OCI-LY7 (cell line): ENCODE measurements at regions not wholly inside any gene's neighbourhood (a gene's known extent, or its start where the extent isn't known, plus 50 kb on each side); places are given as distances from the start of the nearest gene placed in this dataset.
"Not testable (repeated sequence)": the region's sequence is repeated elsewhere in the genome, so short reads cannot be mapped to it uniquely, and the experiment has no call there.

Experiments used
- BruUV-seq: library from RNA; stranded (reverse); fragments of 400-500 nt; replicated peaks from 2 replicates; lab custom pipeline; 2021; lab: Mats Ljungman, UMichigan
- CTCF ChIA-PET: fragments of 300-600 bp; sonication (Branson Sonifier 250); formaldehyde crosslinking; loops from one replicate; lab custom pipeline; 2022; ENCODE audit warnings: antibody characterized with exemption; ENCODE audit not compliant: unreplicated experiment; lab: Charles Lee
- POLR2A ChIA-PET: fragments of 300-600 bp; sonication (Branson Sonifier 250); formaldehyde crosslinking; loops from one replicate; lab custom pipeline; 2022; ENCODE audit warnings: antibody characterized with exemption; lab: Charles Lee
- DNase-seq: peaks from one replicate; pipeline ENCODE4 v3.0.0-alpha.2; 2015; ENCODE audit warnings: low spot score
- H2AFZ ChIP-seq: fragments of 200-600 bp; sonication (generic), shearing (Covaris generic); 2 replicates; pipeline ENCODE4 v1.6.1; 2014; ENCODE audit warnings: mild to moderate bottlenecking, antibody characterized with exemption, low read length, moderate library complexity
- H3K27ac ChIP-seq: fragments of 200-600 bp; sonication (generic); 2 replicates; pipeline ENCODE4 v1.5.1; 2014; ENCODE audit warnings: mixed run types, low read depth, mild to moderate bottlenecking, moderate library complexity, low read length, inconsistent platforms; ENCODE audit not compliant: poor library complexity, severe bottlenecking
- H3K36me3 ChIP-seq: fragments of 200-600 bp; sonication (generic); 2 replicates; pipeline ENCODE4 v1.6.1; 2014; ENCODE audit warnings: mild to moderate bottlenecking, antibody characterized with exemption, low read length, moderate library complexity, mixed read lengths; ENCODE audit not compliant: insufficient read depth
- H3K4me1 ChIP-seq: fragments of 200-600 bp; sonication (generic); 2 replicates; pipeline ENCODE4 v1.5.1; 2014; ENCODE audit warnings: mild to moderate bottlenecking, low read length; ENCODE audit not compliant: insufficient read depth, poor library complexity, severe bottlenecking
- H3K4me2 ChIP-seq: fragments of 200-600 bp; sonication (generic); 2 replicates; pipeline ENCODE4 v1.6.1; 2014; ENCODE audit warnings: mild to moderate bottlenecking, low read length
- H3K4me3 ChIP-seq: fragments of 200-600 bp; sonication (generic); 2 replicates; pipeline ENCODE4 v1.5.1; 2014; ENCODE audit warnings: mild to moderate bottlenecking, low read depth, low read length; ENCODE audit not compliant: poor library complexity, severe bottlenecking
- H3K79me2 ChIP-seq: fragments of 200-600 bp; sonication (generic); 2 replicates; pipeline ENCODE4 v1.6.1; 2016; ENCODE audit warnings: low read depth, mild to moderate bottlenecking, low read length, moderate library complexity, mixed read lengths; ENCODE audit not compliant: insufficient read depth
- H3K9me2 ChIP-seq: fragments of 200-600 bp; sonication (generic); 2 replicates; pipeline ENCODE4 v1.6.1; 2016; ENCODE audit warnings: mild to moderate bottlenecking, low read length, mixed read lengths; ENCODE audit not compliant: insufficient read depth
- H3K9me3 ChIP-seq: fragments of 200-600 bp; sonication (generic); 2 replicates; pipeline ENCODE4 v1.6.1; 2014; ENCODE audit warnings: mild to moderate bottlenecking, mixed run types, low read length, mixed read lengths
- H4K20me1 ChIP-seq: fragments of 200-600 bp; sonication (generic); 2 replicates; pipeline ENCODE4 v1.6.1; 2014; ENCODE audit warnings: mild to moderate bottlenecking, antibody characterized with exemption, low read length, moderate library complexity, mixed read lengths; ENCODE audit not compliant: insufficient read depth
- CTCF ChIP-seq: fragments of 200-600 bp; sonication (generic); conservative IDR thresholded peaks from 2 replicates; pipeline ENCODE4 v1.5.1; 2014; ENCODE audit warnings: mild to moderate bottlenecking, antibody characterized with exemption, low read length, moderate library complexity, mixed read lengths
- EZH2phosphoT487 ChIP-seq: fragments of 200-600 bp; sonication (generic); IDR thresholded peaks from 2 replicates; pipeline ENCODE4 v1.6.1; 2018; ENCODE audit warnings: low read depth, borderline replicate concordance, mild to moderate bottlenecking, mixed run types, antibody characterized with exemption, low read length, moderate library complexity, mixed read lengths
- intact Hi-C: fragments of 100-400 bp; cut with micrococcal nuclease; formaldehyde crosslinking; loops from one replicate; pipeline ENCODE4 v1.10.0; 2022; ENCODE audit not compliant: unreplicated experiment

GRCh38 chr6:145278163-145278807 is 457.0 kb downstream of the EPM2A start:
- no peak for TF ChIP-seq CTCF
- no peak for TF ChIP-seq EZH2phosphoT487
- Histone ChIP-seq H2AFZ (no peak overlapping the region), H3K9me2 (no peaks in the 10 kb centered on the region), H3K27ac (no peak overlapping the region), H3K4me2 (no peak overlapping the region), H3K4me3 (no peak overlapping the region), H3K79me2 (no peaks in the 10 kb centered on the region), H3K36me3 (no peaks in the 10 kb centered on the region), H3K4me1 (no peaks in the 10 kb centered on the region), H4K20me1 (no peaks in the 10 kb centered on the region), H3K9me3 (no peaks in the 10 kb centered on the region)
- intact Hi-C loops: no loop called here
- ChIA-PET POLR2A (no interaction called here), CTCF (no interaction called here)
- no peak for DNase-seq
- BruUV-seq: no TSS peak

- intact Hi-C loops: no loop called here
- Histone ChIP-seq H2AFZ (no peak overlapping the region), H3K27ac (no peak overlapping the region), H3K4me2 (no peak overlapping the region), H3K4me3 (no peak overlapping the region), H3K4me1 (no peaks in the 10 kb centered on the region), H3K9me3 (no peaks in the 10 kb centered on the region), H4K20me1 (no peaks in the 10 kb centered on the region), H3K9me2 (no peaks in the 10 kb centered on the region), H3K36me3 (no peaks in the 10 kb centered on the region), H3K79me2 (no peaks in the 10 kb centered on the region)
- TF ChIP-seq CTCF (no peak), EZH2phosphoT487 (no peak)
- ChIA-PET CTCF (no interaction called here), POLR2A (interaction anchor here (0.7 to 1.1 kb wide), 2 partner anchors 32 to 431 kb away, joined by 3 to 4 read pairs; no protein-coding TSS in a partner anchor)
- DNase-seq: no peak
- no TSS peak for BruUV-seq
Observed at GRCh38 chr6:145279551-145279950, 455.8 kb downstream of the EPM2A start.

- no peaks in the 10 kb centered on the region for H3K36me3 ChIP-seq
- no peaks in the 10 kb centered on the region for H3K9me3 ChIP-seq
- no TSS peak for BruUV-seq
- no peaks in the 10 kb centered on the region for H3K79me2 ChIP-seq
- H3K9me2 ChIP-seq: no peaks in the 10 kb centered on the region
- no peak for DNase-seq
- H3K4me3 ChIP-seq: no peak overlapping the region
- CTCF ChIA-PET: no interaction called here
- no peak overlapping the region for H3K4me2 ChIP-seq
- no peak overlapping the region for H2AFZ ChIP-seq
- intact Hi-C loops: no loop called here
- no peaks in the 10 kb centered on the region for H3K4me1 ChIP-seq
- no peak overlapping the region for H3K27ac ChIP-seq
- no peaks in the 10 kb centered on the region for H4K20me1 ChIP-seq
- POLR2A ChIA-PET: interaction anchor here (0.7 kb wide), 1 partner anchor 431 kb away, joined by 3 read pairs; no protein-coding TSS in a partner anchor
- TF ChIP-seq CTCF (no peak), EZH2phosphoT487 (no peak)
Observed at GRCh38 chr6:145279993-145280392, 455.3 kb downstream of the EPM2A start.

- H2AFZ ChIP-seq, H3K36me3 ChIP-seq, H3K9me2 ChIP-seq, DNase-seq, H3K4me3 ChIP-seq, BruUV-seq, CTCF ChIA-PET, intact Hi-C loops, H3K27ac ChIP-seq, H3K9me3 ChIP-seq, H3K4me1 ChIP-seq, POLR2A ChIA-PET, H3K4me2 ChIP-seq, H3K79me2 ChIP-seq, H4K20me1 ChIP-seq: not testable (repeated sequence)
Observed at GRCh38 chr6:145283209-145283608, 452.1 kb downstream of the EPM2A start.
